PC-9 (cell line): ENCODE measurements at regions not wholly inside any gene's neighbourhood (a gene's known extent, or its start where the extent isn't known, plus 50 kb on each side); places are given as distances from the start of the nearest gene placed in this dataset.
"Not testable (repeated sequence)": the region's sequence is repeated elsewhere in the genome, so short reads cannot be mapped to it uniquely, and the experiment has no call there.

ENCODE experiments used
- BruUV-seq: library from RNA; stranded (reverse); fragments of 400-500 nt; replicated peaks from 2 replicates; lab custom pipeline; 2021; lab: Mats Ljungman, UMichigan
- CTCF ChIA-PET: fragments of 300-600 bp; sonication (Branson Sonifier 250); formaldehyde crosslinking; loops from one replicate; lab custom pipeline; 2022; ENCODE audit warnings: antibody characterized with exemption; lab: Charles Lee
- POLR2A ChIA-PET: fragments of 300-600 bp; sonication (Branson Sonifier 250); formaldehyde crosslinking; loops from one replicate; lab custom pipeline; 2022; ENCODE audit warnings: antibody characterized with exemption; ENCODE audit not compliant: unreplicated experiment; lab: Charles Lee
- DNase-seq, 2 experiments: peaks; one replicate each; pipeline versions ENCODE4 v3.0.0 to v3.0.0-alpha.2; 2015 to 2022; ENCODE audit warnings: mixed read lengths in 1 of 2
- H2AFZ ChIP-seq: fragments of 200-600 bp; sonication (generic); 2 replicates; pipeline ENCODE4 v1.8.1; 2017; ENCODE audit warnings: antibody characterized with exemption
- H3F3A ChIP-seq: fragments of 200-600 bp; sonication (generic); 2 replicates; pipeline ENCODE4 v1.8.1; 2017; ENCODE audit warnings: antibody characterized with exemption, mild to moderate bottlenecking, low read depth; ENCODE audit not compliant: insufficient read depth
- H3K27ac ChIP-seq: fragments of 200-600 bp; sonication (generic); 2 replicates; pipeline ENCODE4 v1.6.1; 2016; ENCODE audit warnings: mixed run types
- H3K27me3 ChIP-seq: fragments of 200-600 bp; sonication (generic); 2 replicates; pipeline ENCODE4 v1.6.1; 2016; ENCODE audit warnings: low read depth, mixed run types; ENCODE audit not compliant: insufficient read depth
- H3K36me3 ChIP-seq: fragments of 200-600 bp; sonication (generic); 2 replicates; pipeline ENCODE4 v1.6.1; 2016; ENCODE audit warnings: low read depth, mixed run types
- H3K4me1 ChIP-seq: fragments of 200-600 bp; sonication (generic); replicated peaks from 2 replicates; pipeline ENCODE4 v1.6.1; 2016; ENCODE audit warnings: mixed run types; ENCODE audit not compliant: insufficient read depth
- H3K4me2 ChIP-seq: fragments of 200-600 bp; sonication (generic); 2 replicates; pipeline ENCODE4 v1.6.1; 2017; ENCODE audit warnings: mixed run types
- H3K4me3 ChIP-seq: fragments of 200-600 bp; sonication (generic); 2 replicates; pipeline ENCODE4 v1.6.1; 2016; ENCODE audit warnings: mixed run types
- H3K79me2 ChIP-seq: fragments of 200-600 bp; sonication (generic); 2 replicates; pipeline ENCODE4 v1.6.1; 2017; ENCODE audit warnings: low read depth, mixed run types
- H3K9me2 ChIP-seq: fragments of 200-600 bp; sonication (generic); 2 replicates; pipeline ENCODE4 v1.8.1; 2017; ENCODE audit warnings: mild to moderate bottlenecking; ENCODE audit not compliant: insufficient read depth
- H3K9me3 ChIP-seq: fragments of 200-600 bp; sonication (generic); 2 replicates; pipeline ENCODE4 v1.8.1; 2016; ENCODE audit warnings: low read depth; ENCODE audit not compliant: insufficient read depth
- H4K20me1 ChIP-seq: fragments of 200-600 bp; sonication (generic); 2 replicates; pipeline ENCODE4 v1.8.1; 2017; ENCODE audit not compliant: insufficient read depth
- EZH2 ChIP-seq: fragments of 200-600 bp; sonication (generic); IDR thresholded peaks from 2 replicates; pipeline ENCODE4 v1.8.0; 2017; ENCODE audit warnings: antibody characterized with exemption, low read depth
- intact Hi-C: fragments of 100-400 bp; cut with micrococcal nuclease; formaldehyde crosslinking; loops from one replicate; pipeline ENCODE4 v1.10.0; 2022; ENCODE audit not compliant: unreplicated experiment
- TF ChIP-seq, protein P1 (sequence below): fragments of 200-600 bp; sonication (generic); conservative IDR thresholded peaks from 2 replicates; pipeline ENCODE4 v1.6.1; 2017; ENCODE audit warnings: mixed run types, antibody characterized with exemption, mild to moderate bottlenecking, moderate library complexity

DNA sequence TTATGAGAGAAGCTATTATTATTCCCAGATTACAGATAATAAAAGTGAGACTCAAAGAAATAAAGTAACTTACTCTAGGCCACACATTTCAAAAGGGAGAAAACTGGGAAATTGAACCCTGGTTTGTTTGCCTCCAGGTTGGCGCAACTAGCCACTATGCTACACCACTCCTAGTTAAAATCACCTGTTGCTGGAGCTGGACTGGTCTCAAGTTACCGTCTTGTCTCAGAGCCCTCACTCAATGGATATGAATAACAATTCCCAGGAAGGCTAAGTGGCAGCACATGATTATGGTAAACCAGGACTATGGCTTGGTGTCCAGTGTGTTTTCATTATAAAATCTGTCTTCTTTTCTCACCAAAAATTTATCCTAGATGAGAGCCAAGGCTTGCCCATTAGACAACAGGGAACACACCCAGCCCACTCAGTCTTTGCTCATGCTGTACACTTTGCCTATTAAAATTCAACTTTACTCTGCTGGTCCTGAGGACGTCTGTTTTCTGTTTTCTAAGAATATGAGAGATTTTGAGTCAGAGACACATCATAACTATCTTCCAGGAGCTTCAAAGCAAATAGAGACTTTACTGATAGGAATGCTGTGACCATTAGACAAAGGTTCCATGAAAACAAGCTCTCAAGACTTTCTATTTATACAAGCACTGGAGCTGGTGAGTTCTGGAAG is 58.1 kb downstream of the ADRB2 start:
- Histone ChIP-seq H3K27ac (no peak overlapping the region), H3K4me2 (no peak overlapping the region), H3F3A (no peaks in the 10 kb centered on the region; the same call in 1 of the 2 replicates), H3K4me3 (no peak overlapping the region), H3K27me3 (no peaks in the 10 kb centered on the region), H3K9me2 (no peaks in the 10 kb centered on the region), H3K4me1 (no peaks in the 10 kb centered on the region), H4K20me1 (no peaks in the 10 kb centered on the region), H3K36me3 (no peaks in the 10 kb centered on the region), H3K9me3 (peaks cover 7% of the 10 kb centered on the region; the same call in 1 of the 2 replicates), H2AFZ (no peak overlapping the region), H3K79me2 (no peaks in the 10 kb centered on the region)
- TF ChIP-seq EZH2 = no peak
- TF ChIP-seq, protein P1, sequence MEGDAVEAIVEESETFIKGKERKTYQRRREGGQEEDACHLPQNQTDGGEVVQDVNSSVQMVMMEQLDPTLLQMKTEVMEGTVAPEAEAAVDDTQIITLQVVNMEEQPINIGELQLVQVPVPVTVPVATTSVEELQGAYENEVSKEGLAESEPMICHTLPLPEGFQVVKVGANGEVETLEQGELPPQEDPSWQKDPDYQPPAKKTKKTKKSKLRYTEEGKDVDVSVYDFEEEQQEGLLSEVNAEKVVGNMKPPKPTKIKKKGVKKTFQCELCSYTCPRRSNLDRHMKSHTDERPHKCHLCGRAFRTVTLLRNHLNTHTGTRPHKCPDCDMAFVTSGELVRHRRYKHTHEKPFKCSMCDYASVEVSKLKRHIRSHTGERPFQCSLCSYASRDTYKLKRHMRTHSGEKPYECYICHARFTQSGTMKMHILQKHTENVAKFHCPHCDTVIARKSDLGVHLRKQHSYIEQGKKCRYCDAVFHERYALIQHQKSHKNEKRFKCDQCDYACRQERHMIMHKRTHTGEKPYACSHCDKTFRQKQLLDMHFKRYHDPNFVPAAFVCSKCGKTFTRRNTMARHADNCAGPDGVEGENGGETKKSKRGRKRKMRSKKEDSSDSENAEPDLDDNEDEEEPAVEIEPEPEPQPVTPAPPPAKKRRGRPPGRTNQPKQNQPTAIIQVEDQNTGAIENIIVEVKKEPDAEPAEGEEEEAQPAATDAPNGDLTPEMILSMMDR = no peak
- no peak for DNase-seq
- ChIA-PET POLR2A (no interaction called here), CTCF (no interaction called here)
- intact Hi-C loops = no loop called here
- no TSS peak for BruUV-seq

DNA sequence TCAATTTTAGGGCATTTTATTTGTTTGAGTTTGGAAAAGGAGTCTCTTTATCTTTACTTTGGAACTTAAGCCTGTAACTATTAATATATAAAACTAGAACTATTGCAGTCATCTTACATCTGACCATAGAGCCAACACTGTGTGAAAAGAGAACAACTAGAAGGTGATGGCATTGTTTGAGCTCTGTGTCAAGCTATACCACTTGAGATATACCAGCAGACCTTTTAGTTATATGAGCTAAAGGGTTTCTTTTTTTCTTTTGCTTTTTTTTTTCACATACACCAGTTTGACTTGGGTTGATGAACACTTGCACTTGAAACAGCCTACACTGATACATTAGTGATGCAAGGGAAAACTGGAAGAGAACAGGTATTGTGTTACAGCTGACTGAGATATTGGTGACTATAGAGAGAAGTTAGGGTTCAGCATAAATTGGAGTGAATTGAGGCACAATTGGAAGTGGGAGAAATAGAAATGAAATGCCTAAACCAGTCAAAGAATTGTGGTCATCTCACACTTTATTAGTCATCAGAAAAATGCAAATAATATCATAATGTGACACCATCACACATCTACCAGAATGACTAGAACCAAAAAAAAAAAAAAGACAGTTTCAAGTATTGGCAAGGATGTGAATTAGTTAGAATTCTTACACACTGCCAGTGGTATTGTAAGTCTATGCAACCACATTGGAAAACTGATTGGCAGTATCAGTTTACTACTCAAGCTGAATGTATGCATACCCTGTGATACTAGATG is 60.9 kb downstream of the ADRB2 start:
- Histone ChIP-seq H3K4me2 (no peak overlapping the region), H3K36me3 (no peaks in the 10 kb centered on the region), H3K9me3 (peaks cover 20% of the 10 kb centered on the region), H2AFZ (no peak overlapping the region), H3F3A (no peaks in the 10 kb centered on the region; the same call in 1 of the 2 replicates), H3K79me2 (no peaks in the 10 kb centered on the region), H3K9me2 (no peaks in the 10 kb centered on the region), H3K4me3 (no peak overlapping the region), H3K27me3 (no peaks in the 10 kb centered on the region), H3K27ac (no peak overlapping the region), H3K4me1 (no peaks in the 10 kb centered on the region), H4K20me1 (no peaks in the 10 kb centered on the region)
- TF ChIP-seq EZH2 = no peak
- TF ChIP-seq, protein P1 = no peak
- POLR2A ChIA-PET = no interaction called here
- DNase-seq = no peak
- intact Hi-C loops = no loop called here
- CTCF ChIA-PET = no interaction called here
- no TSS peak for BruUV-seq

DNA sequence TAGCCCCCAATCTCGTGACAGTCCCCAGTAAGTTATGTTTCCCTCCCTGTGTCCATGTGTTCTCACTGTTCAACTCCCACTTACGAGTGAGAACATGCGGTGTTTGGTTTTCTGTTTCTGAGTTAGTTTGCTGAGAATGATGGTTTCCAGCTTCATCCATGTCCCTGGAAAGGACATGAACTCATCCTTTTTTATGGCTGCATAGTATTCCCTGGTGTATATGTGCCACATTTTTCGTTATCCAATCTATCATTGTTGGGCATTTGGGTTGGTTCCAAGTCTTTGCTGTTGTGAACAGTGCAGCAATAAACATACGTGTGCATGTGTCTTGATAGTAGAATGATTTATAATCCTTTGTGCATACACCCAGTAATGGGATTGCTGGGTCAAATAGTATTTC is 63.5 kb downstream of the ADRB2 start:
- H3K79me2 ChIP-seq, H3K4me3 ChIP-seq, DNase-seq, H3F3A ChIP-seq, CTCF ChIA-PET, H3K4me2 ChIP-seq, intact Hi-C loops, BruUV-seq, H3K27me3 ChIP-seq, H3K4me1 ChIP-seq, H3K27ac ChIP-seq, H3K9me2 ChIP-seq, H2AFZ ChIP-seq, H3K36me3 ChIP-seq, POLR2A ChIA-PET, H4K20me1 ChIP-seq: not testable (repeated sequence)
- peaks cover 41% of the 10 kb centered on the region for H3K9me3 ChIP-seq

DNA sequence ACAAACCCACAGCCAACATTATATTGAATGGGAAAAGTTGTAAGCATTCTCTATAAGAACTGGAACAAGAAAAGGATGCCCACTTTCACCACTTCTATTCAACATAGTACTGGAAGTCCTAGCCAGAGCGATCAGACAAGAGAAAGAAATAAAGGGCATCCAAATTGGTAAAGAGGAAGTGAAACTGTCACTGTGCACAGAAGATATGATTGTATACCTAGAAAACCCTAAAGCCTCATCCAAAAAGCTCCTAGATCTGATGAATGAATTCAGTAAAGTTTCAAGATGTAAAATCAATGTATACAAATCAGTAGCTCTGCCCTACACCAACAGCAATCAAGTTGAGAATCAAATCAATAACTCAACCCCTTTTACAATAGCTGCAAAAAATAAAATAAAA is 69.0 kb downstream of the ADRB2 start:
- BruUV-seq, H3K79me2 ChIP-seq, H3K4me2 ChIP-seq, H3K4me1 ChIP-seq, H4K20me1 ChIP-seq, H3K36me3 ChIP-seq, H3K4me3 ChIP-seq, H3F3A ChIP-seq, intact Hi-C loops, H3K27me3 ChIP-seq, DNase-seq, H3K9me2 ChIP-seq, H3K27ac ChIP-seq, CTCF ChIA-PET, H2AFZ ChIP-seq: not testable (repeated sequence)
- POLR2A ChIA-PET = interaction anchor here (0.6 kb wide), 1 partner anchor 143 kb away, joined by 5 read pairs; no protein-coding TSS in a partner anchor
- peaks cover 44% of the 10 kb centered on the region for H3K9me3 ChIP-seq
